DOHH2 (cell line): ENCODE measurements at regions not wholly inside any gene's neighbourhood (a gene's known extent, or its start where the extent isn't known, plus 50 kb on each side); places are given as distances from the start of the nearest gene placed in this dataset.

Source experiments
- H3F3A ChIP-seq: fragments of 200-600 bp; sonication (generic), shearing (Covaris generic); 2 replicates; pipeline ENCODE4 v1.6.0; 2016; ENCODE audit warnings: antibody characterized with exemption, mild to moderate bottlenecking; ENCODE audit not compliant: control insufficient read depth, insufficient read depth
- H3K27ac ChIP-seq: fragments of 200-600 bp; sonication (generic); 2 replicates; pipeline ENCODE4 v1.5.1; 2014; ENCODE audit warnings: low read depth, mild to moderate bottlenecking, low read length, moderate library complexity
- H3K27me3 ChIP-seq: fragments of 200-600 bp; sonication (generic); 2 replicates; pipeline ENCODE4 v1.6.1; 2014; ENCODE audit warnings: mild to moderate bottlenecking, low read length, mixed read lengths; ENCODE audit not compliant: control insufficient read depth
- H3K36me3 ChIP-seq: fragments of 200-600 bp; sonication (generic); 2 replicates; pipeline ENCODE4 v1.6.1; 2014; ENCODE audit warnings: mild to moderate bottlenecking, low read length, moderate library complexity, mixed read lengths; ENCODE audit not compliant: control insufficient read depth
- H3K4me1 ChIP-seq: fragments of 200-600 bp; sonication (generic); 2 replicates; pipeline ENCODE4 v1.6.1; 2014; ENCODE audit warnings: mild to moderate bottlenecking, low read length, mixed read lengths; ENCODE audit not compliant: control insufficient read depth
- H3K4me2 ChIP-seq: fragments of 200-600 bp; sonication (generic); 2 replicates; pipeline ENCODE4 v1.6.0; 2014; ENCODE audit warnings: mild to moderate bottlenecking, low read length, moderate library complexity
- H3K4me3 ChIP-seq: fragments of 200-600 bp; sonication (generic); 2 replicates; pipeline ENCODE4 v1.5.1; 2014; ENCODE audit warnings: mild to moderate bottlenecking, low read length, mixed read lengths
- H3K79me2 ChIP-seq: fragments of 200-600 bp; sonication (generic); 2 replicates; pipeline ENCODE4 v1.6.1; 2014; ENCODE audit warnings: mild to moderate bottlenecking, low read length, mixed read lengths; ENCODE audit not compliant: control insufficient read depth
- H3K9me2 ChIP-seq: fragments of 200-600 bp; sonication (generic); replicated peaks from 2 replicates; pipeline ENCODE4 v1.6.1; 2014; ENCODE audit warnings: mild to moderate bottlenecking, low read length, mixed read lengths; ENCODE audit not compliant: control insufficient read depth
- H3K9me3 ChIP-seq: fragments of 200-600 bp; sonication (generic); 2 replicates; pipeline ENCODE4 v1.6.1; 2014; ENCODE audit warnings: antibody characterized with exemption, low read length, mixed read lengths; ENCODE audit not compliant: control insufficient read depth, insufficient read depth
- H4K20me1 ChIP-seq: fragments of 200-600 bp; sonication (generic); 2 replicates; pipeline ENCODE4 v1.6.0; 2014; ENCODE audit warnings: low read depth, mild to moderate bottlenecking, antibody characterized with exemption, low read length, moderate library complexity; ENCODE audit not compliant: control insufficient read depth, insufficient read depth
- CTCF ChIP-seq: fragments of 200-600 bp; sonication (generic); IDR thresholded peaks from one replicate; pipeline ENCODE4 v1.5.1; 2014; ENCODE audit warnings: antibody characterized with exemption, mild to moderate bottlenecking, low read depth, low read length; ENCODE audit not compliant: poor library complexity, severe bottlenecking
- EZH2phosphoT487 ChIP-seq: fragments of 200-600 bp; sonication (generic); IDR thresholded peaks from 2 replicates; pipeline ENCODE4 v1.6.1; 2017; ENCODE audit warnings: borderline replicate concordance, mild to moderate bottlenecking, antibody characterized with exemption, low read length, moderate library complexity, mixed read lengths

GRCh38 chr16:50497592-50497991 lies 50.6 kb upstream of the NKD1 start:
- no peak overlapping the region for H3K4me3 ChIP-seq
- H3K27ac ChIP-seq, result no peak overlapping the region
- H4K20me1 ChIP-seq, result no peaks in the 10 kb centered on the region
- H3K9me3 ChIP-seq, result no peaks in the 10 kb centered on the region
- TF ChIP-seq EZH2phosphoT487 (no peak), CTCF (no peak)
- H3F3A ChIP-seq, result no peaks in the 10 kb centered on the region
- no peaks in the 10 kb centered on the region for H3K27me3 ChIP-seq
- no peaks in the 10 kb centered on the region for H3K9me2 ChIP-seq
- H3K79me2 ChIP-seq, result no peaks in the 10 kb centered on the region
- H3K4me2 ChIP-seq, result no peak overlapping the region
- H3K4me1 ChIP-seq, result no peaks in the 10 kb centered on the region
- H3K36me3 ChIP-seq, result no peaks in the 10 kb centered on the region

- H4K20me1 ChIP-seq, result no peaks in the 10 kb centered on the region
- no peaks in the 10 kb centered on the region for H3F3A ChIP-seq
- no peaks in the 10 kb centered on the region for H3K79me2 ChIP-seq
- H3K9me3 ChIP-seq, result no peaks in the 10 kb centered on the region
- TF ChIP-seq EZH2phosphoT487 (no peak), CTCF (no peak)
- no peaks in the 10 kb centered on the region for H3K27me3 ChIP-seq
- no peak overlapping the region for H3K4me2 ChIP-seq
- no peak overlapping the region for H3K27ac ChIP-seq
- H3K9me2 ChIP-seq, result no peaks in the 10 kb centered on the region
- no peaks in the 10 kb centered on the region for H3K4me1 ChIP-seq
- H3K4me3 ChIP-seq, result no peak overlapping the region
- H3K36me3 ChIP-seq, result no peaks in the 10 kb centered on the region
Measured at GRCh38 chr16:50496990-50497389, 51.2 kb upstream of the NKD1 start.

GRCh38 chr16:50495673-50496072 lies 52.5 kb upstream of the NKD1 start:
- no peak overlapping the region for H3K27ac ChIP-seq
- no peaks in the 10 kb centered on the region for H3K36me3 ChIP-seq
- no peaks in the 10 kb centered on the region for H3K4me1 ChIP-seq
- no peaks in the 10 kb centered on the region for H3K79me2 ChIP-seq
- H4K20me1 ChIP-seq, result no peaks in the 10 kb centered on the region
- H3K27me3 ChIP-seq, result no peaks in the 10 kb centered on the region
- no peaks in the 10 kb centered on the region for H3K9me2 ChIP-seq
- no peaks in the 10 kb centered on the region for H3K9me3 ChIP-seq
- no peak overlapping the region for H3K4me3 ChIP-seq
- H3K4me2 ChIP-seq, result no peak overlapping the region
- no peaks in the 10 kb centered on the region for H3F3A ChIP-seq
- TF ChIP-seq EZH2phosphoT487 (no peak), CTCF (no peak)
